Neuronal stem cell (in vitro differentiated cells): ENCODE measurements at regions not wholly inside any gene's neighbourhood (a gene's known extent, or its start where the extent isn't known, plus 50 kb on each side); places are given as distances from the start of the nearest gene placed in this dataset.

Experiments
- DNase-seq: peaks from one replicate; pipeline ENCODE4 v3.0.0-alpha.2; 2013; ENCODE audit warnings: low spot score
- H2AFZ ChIP-seq: one replicate; pipeline ENCODE4 v1.6.1; 2013; ENCODE audit warnings: mild to moderate bottlenecking, low read length, inconsistent platforms
- H2AK5ac ChIP-seq: 2 replicates; pipeline ENCODE4 v1.6.1; 2013; ENCODE audit warnings: low read depth, mild to moderate bottlenecking, inconsistent platforms, low read length, moderate library complexity, mixed read lengths
- H2BK120ac ChIP-seq: 2 replicates; pipeline ENCODE4 v1.6.1; 2013; ENCODE audit warnings: low read depth, mild to moderate bottlenecking, inconsistent platforms, low read length, moderate library complexity, mixed read lengths
- H2BK12ac ChIP-seq: one replicate; pipeline ENCODE4 v1.6.1; 2013; ENCODE audit warnings: low read length, inconsistent platforms
- H2BK15ac ChIP-seq: 2 replicates; pipeline ENCODE4 v1.6.1; 2013; ENCODE audit warnings: mild to moderate bottlenecking, low read length, inconsistent platforms, mixed read lengths
- H2BK5ac ChIP-seq: one replicate; pipeline ENCODE4 v1.6.1; 2013; ENCODE audit warnings: inconsistent platforms, mild to moderate bottlenecking, low read length, moderate library complexity
- H3K14ac ChIP-seq: one replicate; pipeline ENCODE4 v1.6.1; 2013; ENCODE audit warnings: low read length, inconsistent platforms
- H3K18ac ChIP-seq: 2 replicates; pipeline ENCODE4 v1.6.1; 2013; ENCODE audit warnings: low read length, inconsistent platforms
- H3K23ac ChIP-seq: 2 replicates; pipeline ENCODE4 v1.6.1; 2013; ENCODE audit warnings: low read depth, mild to moderate bottlenecking, mixed read lengths, low read length, inconsistent platforms; ENCODE audit not compliant: poor library complexity
- H3K27ac ChIP-seq: replicated peaks from 3 replicates; pipeline ENCODE4 v1.5.1; 2013; ENCODE audit warnings: low read length, inconsistent platforms
- H3K27me3 ChIP-seq, 3 experiments: 2 replicates each; pipeline ENCODE4 v1.6.1; 2013; ENCODE audit warnings: low read length in 3 of 3, mild to moderate bottlenecking in 2 of 3, inconsistent platforms in 1 of 3, low read depth in 1 of 3, mixed read lengths in 1 of 3, moderate library complexity in 1 of 3; ENCODE audit not compliant: control insufficient read depth in 3 of 3, insufficient read depth in 3 of 3
- H3K36me3 ChIP-seq, 2 donors: replicated peaks in 1 of 2; 2 replicates each; pipeline ENCODE4 v1.6.1; 2013; ENCODE audit warnings: low read length in 2 of 2; ENCODE audit not compliant: control insufficient read depth in 2 of 2, insufficient read depth in 2 of 2
- H3K4ac ChIP-seq: 2 replicates; pipeline ENCODE4 v1.6.1; 2013; ENCODE audit warnings: inconsistent platforms, mild to moderate bottlenecking, low read length, moderate library complexity
- H3K4me1 ChIP-seq, 2 donors: 1 replicate in 1 of 2; 2 replicates in 1 of 2; pipeline ENCODE4 v1.6.1; 2013; ENCODE audit warnings: low read length in 2 of 2, low read depth in 1 of 2; ENCODE audit not compliant: control insufficient read depth in 2 of 2, insufficient read depth in 1 of 2
- H3K4me2 ChIP-seq: one replicate; pipeline ENCODE4 v1.6.1; 2013; ENCODE audit warnings: mild to moderate bottlenecking, low read length, inconsistent platforms; ENCODE audit not compliant: insufficient read depth, poor library complexity, severe bottlenecking
- H3K4me3 ChIP-seq, 2 donors: 2 replicates each; pipeline ENCODE4 v1.5.1; 2013; ENCODE audit warnings: low read length in 2 of 2, mild to moderate bottlenecking in 2 of 2, inconsistent platforms in 1 of 2, moderate library complexity in 1 of 2
- H3K79me1 ChIP-seq: one replicate; pipeline ENCODE4 v1.6.1; 2013; ENCODE audit warnings: low read depth, mild to moderate bottlenecking, inconsistent platforms, low read length, moderate library complexity
- H3K9ac ChIP-seq: one replicate; pipeline ENCODE4 v1.6.1; 2013; ENCODE audit warnings: mild to moderate bottlenecking, low read depth, low read length, inconsistent platforms; ENCODE audit not compliant: poor library complexity
- H3K9me3 ChIP-seq, 2 donors: replicated peaks in 1 of 2; 2 replicates each; pipeline versions ENCODE3 to v1.6.1; 2013; ENCODE audit warnings: low read length in 2 of 2, mild to moderate bottlenecking in 2 of 2, inconsistent platforms in 1 of 2, low read depth in 1 of 2, mixed read lengths in 1 of 2, moderate library complexity in 1 of 2; ENCODE audit not compliant: control insufficient read depth in 2 of 2, insufficient read depth in 1 of 2
- H4K8ac ChIP-seq: one replicate; pipeline ENCODE4 v1.6.1; 2013; ENCODE audit warnings: low read depth, mild to moderate bottlenecking, inconsistent platforms, low read length, moderate library complexity
- H4K91ac ChIP-seq: one replicate; pipeline ENCODE4 v1.6.1; 2013; ENCODE audit warnings: low read length, low read depth, mild to moderate bottlenecking, inconsistent platforms; ENCODE audit not compliant: poor library complexity
- WGBS, 2 donors: extraction: QIAGEN DNeasy Blood & Tissue Kit; methylation state at CpG; one replicate each; pipeline ENCODE4 v1.1.7; 2013; ENCODE audit warnings: missing lambda C conversion rate in 2 of 2, mixed read lengths in 1 of 2; ENCODE audit not compliant: insufficient read length in 2 of 2, insufficient replicate concordance in 1 of 2; ENCODE audit errors: extremely low coverage in 2 of 2; 5-methylcytosine and 5-hydroxymethylcytosine counted together

DNA sequence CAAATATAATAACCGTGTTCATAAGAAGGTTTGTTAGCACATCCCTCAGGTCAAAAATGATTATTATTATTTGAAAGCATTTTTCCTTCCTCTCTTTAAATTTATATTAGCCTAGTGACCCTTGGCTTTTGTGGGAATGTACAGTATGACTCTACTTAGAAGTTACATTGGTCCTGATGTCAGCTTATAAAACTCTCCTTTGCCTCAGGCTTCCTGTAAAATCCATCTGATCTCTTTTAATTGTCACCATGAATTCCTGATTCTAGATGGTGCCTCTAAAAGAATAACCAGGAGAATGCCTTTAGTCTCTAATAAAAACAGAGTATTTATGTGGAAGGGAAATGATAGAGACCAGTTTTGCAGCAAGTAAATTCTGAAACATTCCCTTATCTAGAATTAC is 1134.4 kb downstream of the XPNPEP1 start:
- no peaks in the 10 kb centered on the region for H3K79me1 ChIP-seq

DNA sequence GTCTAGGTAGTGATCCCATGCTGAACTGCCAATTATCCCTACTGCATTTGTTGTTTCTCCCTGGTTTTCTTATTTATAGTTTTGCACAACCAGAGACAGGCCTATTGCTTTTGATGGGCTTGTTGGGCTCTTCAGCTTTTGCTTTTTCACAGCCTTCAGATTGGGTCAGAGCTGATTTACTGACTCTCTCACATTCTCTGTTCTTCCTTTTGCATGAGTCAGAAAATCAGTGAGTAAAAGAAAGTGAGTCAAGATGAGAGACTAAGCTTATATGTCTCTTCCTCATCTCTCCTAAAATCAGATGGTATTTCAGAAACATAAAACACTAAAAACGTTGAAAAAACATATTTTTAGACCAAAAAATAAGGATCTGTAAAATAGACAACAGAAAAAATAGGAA is 1135.4 kb downstream of the XPNPEP1 start:
- Histone ChIP-seq H3K27me3 (no peaks in the 10 kb centered on the region), H3K4ac (no peak overlapping the region), H2AK5ac (no peak overlapping the region), H3K23ac (no peak overlapping the region), H3K4me1 (no peaks in the 10 kb centered on the region), H3K27ac (no peak overlapping the region), H3K9ac (no peak overlapping the region), H3K36me3 (no peaks in the 10 kb centered on the region), H4K91ac (no peak overlapping the region), H3K9me3 (peaks cover 10 to 11% of the 10 kb centered on the region in 2 donors), H3K4me3 (no peak overlapping the region), H2BK15ac (no peak overlapping the region), H3K4me2 (no peak overlapping the region), H3K18ac (no peak overlapping the region), H2AFZ (no peak overlapping the region), H3K79me1 (no peaks in the 10 kb centered on the region), H2BK120ac (no peak overlapping the region), H3K14ac (no peak overlapping the region), H2BK5ac (no peak overlapping the region), H4K8ac (no peak overlapping the region), H2BK12ac (no peak overlapping the region)
- no CpG with 5 or more reads among the region's 1 CpG for WGBS, 2 donors
- no peak for DNase-seq

More for the DNA sequence above, 1134.4 kb downstream of the XPNPEP1 start:
- H3K4me3 ChIP-seq: no peak overlapping the region
- no peak overlapping the region for H3K9ac ChIP-seq
- H4K91ac ChIP-seq: no peak overlapping the region
- peaks cover 10% of the 10 kb centered on the region in 2 donors for H3K9me3 ChIP-seq
- H2BK15ac ChIP-seq: no peak overlapping the region
- no peak overlapping the region for H3K18ac ChIP-seq
- no peak overlapping the region for H3K4me2 ChIP-seq
- no peaks in the 10 kb centered on the region for H3K4me1 ChIP-seq
- no CpG with 5 or more reads among the region's 1 CpG for WGBS, 2 donors
- H3K27me3 ChIP-seq: no peaks in the 10 kb centered on the region
- H3K27ac ChIP-seq: no peak overlapping the region
- DNase-seq: no peak
- no peak overlapping the region for H2AK5ac ChIP-seq
- no peak overlapping the region for H3K4ac ChIP-seq
- no peak overlapping the region for H2BK5ac ChIP-seq
- H4K8ac ChIP-seq: no peak overlapping the region
- H3K14ac ChIP-seq: no peak overlapping the region
- H2BK12ac ChIP-seq: no peak overlapping the region
- H3K36me3 ChIP-seq: no peaks in the 10 kb centered on the region
- H3K23ac ChIP-seq: no peak overlapping the region
- no peak overlapping the region for H2BK120ac ChIP-seq
- H2AFZ ChIP-seq: no peak overlapping the region

DNA sequence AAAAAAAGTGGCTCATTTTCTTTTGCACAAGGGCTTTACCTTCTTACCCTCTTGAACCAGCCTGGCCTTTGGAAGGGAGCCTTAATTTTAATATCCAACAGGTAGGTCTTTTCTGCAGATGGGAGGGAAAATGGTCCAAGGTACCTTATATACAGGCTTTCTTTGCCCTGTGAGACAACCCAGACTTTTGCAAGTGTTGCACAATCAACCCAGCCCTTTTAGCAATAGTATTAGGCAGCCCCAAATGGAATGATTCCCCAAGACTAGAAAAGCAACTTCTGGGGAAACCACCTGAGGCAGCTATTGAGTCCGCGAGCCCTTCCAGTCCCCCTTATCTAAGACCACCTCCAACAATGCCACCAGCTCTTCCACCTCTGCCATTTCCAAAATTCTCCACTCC is 1138.3 kb downstream of the XPNPEP1 start:
- Histone ChIP-seq H4K91ac (no peak overlapping the region), H3K79me1 (no peaks in the 10 kb centered on the region), H2BK15ac (no peak overlapping the region), H3K9me3 (peaks cover 10 to 11% of the 10 kb centered on the region in 2 donors), H3K4me2 (no peak overlapping the region), H3K9ac (no peak overlapping the region), H3K27ac (no peak overlapping the region), H3K14ac (no peak overlapping the region), H2BK5ac (no peak overlapping the region), H2BK120ac (no peak overlapping the region), H2AK5ac (no peak overlapping the region), H3K4me1 (no peaks in the 10 kb centered on the region), H4K8ac (no peak overlapping the region), H3K4me3 (no peak overlapping the region), H3K23ac (no peak overlapping the region), H3K4ac (no peak overlapping the region), H2AFZ (no peak overlapping the region), H2BK12ac (no peak overlapping the region), H3K36me3 (no peaks in the 10 kb centered on the region), H3K27me3 (no peaks in the 10 kb centered on the region), H3K18ac (no peak overlapping the region)
- no peak for DNase-seq
- WGBS, 2 donors: no CpG with 5 or more reads among the region's 2 CpGs

DNA sequence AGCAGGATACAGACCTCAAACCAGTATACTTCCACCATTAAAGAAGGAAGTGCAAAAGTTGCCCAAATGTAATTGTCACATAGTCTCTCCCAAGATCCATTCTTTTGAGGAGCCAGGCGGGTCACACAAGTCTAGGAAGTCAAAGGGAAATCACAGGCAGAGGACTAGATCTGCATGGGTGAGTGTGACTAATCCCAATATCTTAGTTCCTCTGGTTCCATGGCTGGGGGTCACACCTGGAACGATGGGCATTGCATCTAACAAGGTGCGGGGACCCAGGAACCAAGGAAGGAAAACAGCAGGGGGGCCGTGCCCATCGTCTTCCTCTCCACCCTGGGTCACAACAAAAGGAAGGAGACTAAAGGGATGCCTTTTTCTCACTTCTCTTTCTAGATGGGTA is 1138.8 kb downstream of the XPNPEP1 start:
- H2AK5ac ChIP-seq: no peak overlapping the region
- no peak overlapping the region for H2AFZ ChIP-seq
- DNase-seq: no peak
- no peak overlapping the region for H3K18ac ChIP-seq
- no peak overlapping the region for H4K91ac ChIP-seq
- no peak overlapping the region for H2BK12ac ChIP-seq
- H3K4me1 ChIP-seq: no peaks in the 10 kb centered on the region
- no CpG with 5 or more reads among the region's 5 CpGs for WGBS, 2 donors
- no peaks in the 10 kb centered on the region for H3K36me3 ChIP-seq
- H2BK120ac ChIP-seq: no peak overlapping the region
- H3K27me3 ChIP-seq: no peaks in the 10 kb centered on the region
- no peak overlapping the region for H2BK5ac ChIP-seq
- no peak overlapping the region for H2BK15ac ChIP-seq
- no peak overlapping the region for H3K4ac ChIP-seq
- H3K9me3 ChIP-seq: peaks cover 10 to 11% of the 10 kb centered on the region in 2 donors
- H3K4me3 ChIP-seq: no peak overlapping the region
- no peaks in the 10 kb centered on the region for H3K79me1 ChIP-seq
- H3K9ac ChIP-seq: no peak overlapping the region
- no peak overlapping the region for H3K23ac ChIP-seq
- H4K8ac ChIP-seq: no peak overlapping the region
- H3K4me2 ChIP-seq: no peak overlapping the region
- H3K27ac ChIP-seq: no peak overlapping the region
- H3K14ac ChIP-seq: no peak overlapping the region
